ENCODE measurements at regions not wholly inside any gene's neighbourhood (a gene's known extent, or its start where the extent isn't known, plus 50 kb on each side); places are given as distances from the start of the nearest gene placed in this dataset.

DNA sequence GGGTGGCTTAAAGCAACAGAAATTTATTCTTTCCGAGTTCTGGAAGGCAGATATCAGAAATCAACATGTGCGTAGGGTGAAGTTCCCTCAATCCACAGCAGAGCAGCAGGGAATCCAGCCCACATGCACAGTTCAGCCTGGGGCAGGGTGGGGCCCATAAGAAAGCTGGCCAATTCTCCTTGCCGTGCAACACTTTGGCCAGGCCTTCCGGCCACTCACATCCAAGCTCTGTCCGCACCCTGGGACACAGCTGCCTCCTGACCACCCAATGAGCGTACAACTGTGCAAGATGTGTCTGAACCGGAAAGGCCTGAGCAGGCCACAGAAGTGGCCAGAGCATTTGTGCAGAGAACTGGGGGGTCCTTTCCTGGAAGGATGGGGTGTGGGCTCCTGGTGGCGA, 274.9 kb downstream of the GADD45G start:
- no peak for TF ChIP-seq MAFK (IDR thresholded peaks at IDR 0.05; ENCODE audit: low read depth, low read length)
- TF ChIP-seq EZH2 (IDR thresholded peaks at IDR 0.05; ENCODE audit: low read depth, low read length, severe bottlenecking), result no peak
- TF ChIP-seq CTCF (IDR thresholded peaks at IDR 0.05; ENCODE audit: control extremely low read depth in 1 of 3, insufficient read depth in 1 of 3, low read depth in 1 of 3, low read length in 3 of 3), result no peak
- TF ChIP-seq POLR2A (IDR thresholded peaks at IDR 0.05; ENCODE audit: control extremely low read depth in 1 of 2, low read depth in 2 of 2, low read length in 2 of 2), result no peak
- no peak for TF ChIP-seq FOSL1 (IDR thresholded peaks at IDR 0.05; ENCODE audit: insufficient read depth, low read depth, low read length)
- TF ChIP-seq CREB1 (IDR thresholded peaks at IDR 0.05), result no peak
- TF ChIP-seq ATF2 (IDR thresholded peaks at IDR 0.05; ENCODE audit: low read length), result no peak
- no peak for TF ChIP-seq TAF1 (IDR thresholded peaks at IDR 0.05; ENCODE audit: low read depth, low read length)
- no peak for TF ChIP-seq SUZ12 (IDR thresholded peaks at IDR 0.05; ENCODE audit: low read length)
- no peak for TF ChIP-seq EGR1 (IDR thresholded peaks at IDR 0.05; ENCODE audit: borderline replicate concordance, low read depth, low read length)
- no peak for TF ChIP-seq POLR2AphosphoS5 (IDR thresholded peaks at IDR 0.05; ENCODE audit: low read depth, low read length)

All from H1 (cell line).